HepG2 (cell line): ENCODE measurements at regions not wholly inside any gene's neighbourhood (a gene's known extent, or its start where the extent isn't known, plus 50 kb on each side); places are given as distances from the start of the nearest gene placed in this dataset.

ENCODE experiments used
- ATAC-seq: fragments of 200-7000 bp; cut with Tn5 transposase; 3 replicates; pipeline ENCODE4 v1.9.1; 2020; ENCODE audit warnings: mild to moderate bottlenecking, moderate library complexity
- BruUV-seq: library from RNA; stranded (reverse); fragments of 400-500 nt; replicated peaks from 2 replicates; lab custom pipeline; 2021; lab: Mats Ljungman, UMichigan
- CTCF ChIA-PET: fragments of 300-600 bp; formaldehyde crosslinking; extraction: SDS; loops from one replicate; lab custom pipeline; 2021; ENCODE audit warnings: low total read pairs, inconsistent platforms, low intra/inter-chr PET ratio; lab: Yijun Ruan, JAX
- POLR2A ChIA-PET: fragments of 350-600 bp; sonication (Branson Sonifier 250); formaldehyde crosslinking; loops from one replicate; lab custom pipeline; 2020; ENCODE audit warnings: antibody characterized with exemption, inconsistent platforms; lab: Yijun Ruan, JAX
- DNase-seq: peaks from one replicate; pipeline ENCODE4 v3.0.0-alpha.2; 2015; ENCODE audit warnings: low spot score
- FAIRE-seq: peaks from 3 replicates; lab custom pipeline; 2011; peaks lifted over from hg19 to GRCh38; lab: Jason Lieb, UNC
- H2AFZ ChIP-seq: one replicate; pipeline ENCODE4 v1.6.1; 2011; ENCODE audit warnings: low read length, inconsistent platforms
- H3K27ac ChIP-seq: fragments of 300-600 bp; 3 replicates; pipeline ENCODE4 v1.8.0; 2011; ENCODE audit warnings: mixed run types, mild to moderate bottlenecking, mixed read lengths, low read length, inconsistent platforms; ENCODE audit not compliant: insufficient read depth; ENCODE audit errors: extremely low read length
- H3K27me3 ChIP-seq, 2 experiments: fragments of 200-600 bp in 1 of 2; 2 replicates in 1 of 2; 3 replicates in 1 of 2; pipeline versions ENCODE4 v1.6.0 to v1.8.0; 2011; ENCODE audit warnings: low read length in 2 of 2, mild to moderate bottlenecking in 2 of 2, moderate library complexity in 2 of 2, inconsistent platforms in 1 of 2; ENCODE audit not compliant: insufficient read depth in 2 of 2, control insufficient read depth in 1 of 2
- H3K36me3 ChIP-seq, 2 experiments: fragments of 200-600 bp in 1 of 2; replicated peaks in 1 of 2; 2 replicates in 1 of 2; 3 replicates in 1 of 2; pipeline versions ENCODE4 v1.5.1 to v1.8.0; 2011; ENCODE audit warnings: low read length in 2 of 2, inconsistent platforms in 1 of 2; ENCODE audit not compliant: insufficient read depth in 2 of 2, control insufficient read depth in 1 of 2
- H3K4me1 ChIP-seq: 2 replicates; pipeline ENCODE4 v1.5.1; 2012; ENCODE audit warnings: low read length, inconsistent platforms; ENCODE audit not compliant: insufficient read depth
- H3K4me2 ChIP-seq: 2 replicates; pipeline ENCODE4 v1.6.0; 2011; ENCODE audit warnings: low read depth, low read length, inconsistent platforms
- H3K4me3 ChIP-seq, 3 experiments: fragments of 200-600 bp in 1 of 3; sonication (generic), shearing (Covaris generic) in 1 of 3; replicated peaks in 1 of 3; 2 replicates each; pipeline ENCODE4 v1.5.1; 2011 to 2016; ENCODE audit warnings: low read length in 3 of 3, inconsistent platforms in 2 of 3, low read depth in 2 of 3, mild to moderate bottlenecking in 2 of 3, control low read depth in 1 of 3, mixed read lengths in 1 of 3; ENCODE audit not compliant: insufficient read depth in 1 of 3
- H3K79me2 ChIP-seq: one replicate; pipeline ENCODE4 v1.6.1; 2011; ENCODE audit warnings: low read length, inconsistent platforms; ENCODE audit not compliant: insufficient read depth
- H3K9ac ChIP-seq: 2 replicates; pipeline ENCODE4 v1.6.0; 2011; ENCODE audit warnings: mild to moderate bottlenecking, low read depth, low read length, inconsistent platforms; ENCODE audit not compliant: insufficient read depth
- H3K9me3 ChIP-seq: 2 replicates; pipeline ENCODE4 v1.5.1; 2012; ENCODE audit warnings: mild to moderate bottlenecking, low read length
- H4K20me1 ChIP-seq: 2 replicates; pipeline ENCODE4 v1.6.0; 2011; ENCODE audit warnings: inconsistent platforms, mild to moderate bottlenecking, low read length, moderate library complexity; ENCODE audit not compliant: insufficient read depth
- ARID5B ChIP-seq: IDR thresholded peaks from 2 replicates; pipeline ENCODE4 v1.4.0; 2020; ENCODE audit warnings: mild to moderate bottlenecking, missing genetic modification reagents
- HIVEP1 ChIP-seq: sonication (generic); formaldehyde crosslinking; IDR thresholded peaks from 2 replicates; pipeline ENCODE4 v1.4.0; 2020; ENCODE audit warnings: mild to moderate bottlenecking, missing genetic modification reagents
- MED13 ChIP-seq: sonication (generic); formaldehyde crosslinking; IDR thresholded peaks from 2 replicates; pipeline ENCODE4 v1.5.0; 2020; ENCODE audit warnings: missing genetic modification reagents
- RAD51 ChIP-seq: fragments of 450-650 bp; IDR thresholded peaks from 2 replicates; pipeline ENCODE4 v1.6.1; 2016; ENCODE audit warnings: borderline replicate concordance
- SRSF4 ChIP-seq: fragments of 200-400 bp; formaldehyde crosslinking; IDR thresholded peaks from one replicate; pipeline ENCODE4 v1.6.1; 2018; ENCODE audit warnings: mild to moderate bottlenecking, low read depth, low read length, moderate library complexity; ENCODE audit not compliant: poor library complexity, severe bottlenecking
- ZNF143 ChIP-seq: sonication (generic); formaldehyde crosslinking; IDR thresholded peaks from 2 replicates; pipeline ENCODE4 v1.4.0; 2020; ENCODE audit warnings: missing genetic modification reagents
- ZNF543 ChIP-seq: sonication (generic); formaldehyde crosslinking; IDR thresholded peaks from 2 replicates; pipeline ENCODE4 v1.4.0; 2020; ENCODE audit warnings: mild to moderate bottlenecking, missing genetic modification reagents
- ZNF670 ChIP-seq: sonication (generic); formaldehyde crosslinking; IDR thresholded peaks from 2 replicates; pipeline ENCODE4 v1.8.0; 2022; ENCODE audit warnings: mild to moderate bottlenecking, missing genetic modification reagents, borderline replicate concordance
- ZNF678 ChIP-seq: sonication (generic); formaldehyde crosslinking; IDR thresholded peaks from 2 replicates; pipeline ENCODE4 v1.4.0; 2020; ENCODE audit warnings: mild to moderate bottlenecking, missing genetic modification reagents
- ZNF724P ChIP-seq: sonication (generic); formaldehyde crosslinking; IDR thresholded peaks from 2 replicates; pipeline ENCODE4 v1.8.0; 2022; ENCODE audit warnings: missing genetic modification reagents, borderline replicate concordance
- WGBS: methylation state at CpG from one replicate; pipeline ENCODE4 v1.1.6; 2017; ENCODE audit warnings: low lambda C conversion rate; 5-methylcytosine and 5-hydroxymethylcytosine counted together
- in situ Hi-C: cut with HindIII; loops from 2 replicates; pipeline ENCODE4 v1.10.0; 2017; ENCODE audit warnings: low pct_unique_long_range_greater_than_20kb; ENCODE audit not compliant: extremely low pct_ligation_motif_present
- intact Hi-C: fragments of 100-400 bp; cut with micrococcal nuclease; formaldehyde crosslinking; loops from one replicate; pipeline ENCODE4 v1.10.0; 2022; ENCODE audit not compliant: unreplicated experiment
- TF ChIP-seq, protein P1 (sequence below): sonication (generic); formaldehyde crosslinking; IDR thresholded peaks from 2 replicates; pipeline ENCODE4 v1.5.0; 2020; ENCODE audit warnings: mild to moderate bottlenecking, missing genetic modification reagents
- TF ChIP-seq, protein P2 (sequence below): sonication (generic); formaldehyde crosslinking; IDR thresholded peaks from 2 replicates; pipeline ENCODE4 v1.4.0; 2020; ENCODE audit warnings: missing genetic modification reagents, borderline replicate concordance
- TF ChIP-seq, protein P3 (sequence below): sonication (generic); formaldehyde crosslinking; IDR thresholded peaks from 2 replicates; pipeline ENCODE4 v1.4.0; 2020; ENCODE audit warnings: mild to moderate bottlenecking, missing genetic modification reagents

GRCh38 chr19:27745978-27746542 lies 1466.9 kb downstream of the UQCRFS1 start:
- Histone ChIP-seq H3K4me3 (no peak overlapping the region), H3K9ac (no peak overlapping the region), H3K27ac (no peak overlapping the region), H3K9me3 (peaks cover 59% of the 10 kb centered on the region), H3K36me3 (no peaks in the 10 kb centered on the region), H3K4me2 (no peak overlapping the region), H4K20me1 (no peaks in the 10 kb centered on the region), H2AFZ (no peak overlapping the region), H3K79me2 (no peaks in the 10 kb centered on the region), H3K27me3 (no peaks in the 10 kb centered on the region), H3K4me1 (no peaks in the 10 kb centered on the region)
- WGBS = 86% methylated on average over 11 of the region's 11 CpGs
- TF ChIP-seq, protein P1, sequence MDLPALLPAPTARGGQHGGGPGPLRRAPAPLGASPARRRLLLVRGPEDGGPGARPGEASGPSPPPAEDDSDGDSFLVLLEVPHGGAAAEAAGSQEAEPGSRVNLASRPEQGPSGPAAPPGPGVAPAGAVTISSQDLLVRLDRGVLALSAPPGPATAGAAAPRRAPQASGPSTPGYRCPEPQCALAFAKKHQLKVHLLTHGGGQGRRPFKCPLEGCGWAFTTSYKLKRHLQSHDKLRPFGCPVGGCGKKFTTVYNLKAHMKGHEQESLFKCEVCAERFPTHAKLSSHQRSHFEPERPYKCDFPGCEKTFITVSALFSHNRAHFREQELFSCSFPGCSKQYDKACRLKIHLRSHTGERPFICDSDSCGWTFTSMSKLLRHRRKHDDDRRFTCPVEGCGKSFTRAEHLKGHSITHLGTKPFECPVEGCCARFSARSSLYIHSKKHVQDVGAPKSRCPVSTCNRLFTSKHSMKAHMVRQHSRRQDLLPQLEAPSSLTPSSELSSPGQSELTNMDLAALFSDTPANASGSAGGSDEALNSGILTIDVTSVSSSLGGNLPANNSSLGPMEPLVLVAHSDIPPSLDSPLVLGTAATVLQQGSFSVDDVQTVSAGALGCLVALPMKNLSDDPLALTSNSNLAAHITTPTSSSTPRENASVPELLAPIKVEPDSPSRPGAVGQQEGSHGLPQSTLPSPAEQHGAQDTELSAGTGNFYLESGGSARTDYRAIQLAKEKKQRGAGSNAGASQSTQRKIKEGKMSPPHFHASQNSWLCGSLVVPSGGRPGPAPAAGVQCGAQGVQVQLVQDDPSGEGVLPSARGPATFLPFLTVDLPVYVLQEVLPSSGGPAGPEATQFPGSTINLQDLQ (CRISPR knock-in tag) = no peak
- TF ChIP-seq, protein P2, sequence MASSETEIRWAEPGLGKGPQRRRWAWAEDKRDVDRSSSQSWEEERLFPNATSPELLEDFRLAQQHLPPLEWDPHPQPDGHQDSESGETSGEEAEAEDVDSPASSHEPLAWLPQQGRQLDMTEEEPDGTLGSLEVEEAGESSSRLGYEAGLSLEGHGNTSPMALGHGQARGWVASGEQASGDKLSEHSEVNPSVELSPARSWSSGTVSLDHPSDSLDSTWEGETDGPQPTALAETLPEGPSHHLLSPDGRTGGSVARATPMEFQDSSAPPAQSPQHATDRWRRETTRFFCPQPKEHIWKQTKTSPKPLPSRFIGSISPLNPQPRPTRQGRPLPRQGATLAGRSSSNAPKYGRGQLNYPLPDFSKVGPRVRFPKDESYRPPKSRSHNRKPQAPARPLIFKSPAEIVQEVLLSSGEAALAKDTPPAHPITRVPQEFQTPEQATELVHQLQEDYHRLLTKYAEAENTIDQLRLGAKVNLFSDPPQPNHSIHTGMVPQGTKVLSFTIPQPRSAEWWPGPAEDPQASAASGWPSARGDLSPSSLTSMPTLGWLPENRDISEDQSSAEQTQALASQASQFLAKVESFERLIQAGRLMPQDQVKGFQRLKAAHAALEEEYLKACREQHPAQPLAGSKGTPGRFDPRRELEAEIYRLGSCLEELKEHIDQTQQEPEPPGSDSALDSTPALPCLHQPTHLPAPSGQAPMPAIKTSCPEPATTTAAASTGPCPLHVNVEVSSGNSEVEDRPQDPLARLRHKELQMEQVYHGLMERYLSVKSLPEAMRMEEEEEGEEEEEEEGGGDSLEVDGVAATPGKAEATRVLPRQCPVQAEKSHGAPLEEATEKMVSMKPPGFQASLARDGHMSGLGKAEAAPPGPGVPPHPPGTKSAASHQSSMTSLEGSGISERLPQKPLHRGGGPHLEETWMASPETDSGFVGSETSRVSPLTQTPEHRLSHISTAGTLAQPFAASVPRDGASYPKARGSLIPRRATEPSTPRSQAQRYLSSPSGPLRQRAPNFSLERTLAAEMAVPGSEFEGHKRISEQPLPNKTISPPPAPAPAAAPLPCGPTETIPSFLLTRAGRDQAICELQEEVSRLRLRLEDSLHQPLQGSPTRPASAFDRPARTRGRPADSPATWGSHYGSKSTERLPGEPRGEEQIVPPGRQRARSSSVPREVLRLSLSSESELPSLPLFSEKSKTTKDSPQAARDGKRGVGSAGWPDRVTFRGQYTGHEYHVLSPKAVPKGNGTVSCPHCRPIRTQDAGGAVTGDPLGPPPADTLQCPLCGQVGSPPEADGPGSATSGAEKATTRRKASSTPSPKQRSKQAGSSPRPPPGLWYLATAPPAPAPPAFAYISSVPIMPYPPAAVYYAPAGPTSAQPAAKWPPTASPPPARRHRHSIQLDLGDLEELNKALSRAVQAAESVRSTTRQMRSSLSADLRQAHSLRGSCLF (CRISPR knock-in tag) = no peak
- TF ChIP-seq ZNF670 = no peak
- no peak for TF ChIP-seq ARID5B (CRISPR knock-in tag)
- TF ChIP-seq ZNF543 (CRISPR knock-in tag) = no peak
- TF ChIP-seq MED13 = no peak
- TF ChIP-seq ZNF678 = no peak
- no peak for TF ChIP-seq ZNF143 (CRISPR knock-in tag)
- no peak for TF ChIP-seq ZNF724P (CRISPR knock-in tag)
- no peak for TF ChIP-seq SRSF4
- TF ChIP-seq HIVEP1 (CRISPR knock-in tag) = no peak
- no peak for TF ChIP-seq RAD51
- TF ChIP-seq, protein P3, sequence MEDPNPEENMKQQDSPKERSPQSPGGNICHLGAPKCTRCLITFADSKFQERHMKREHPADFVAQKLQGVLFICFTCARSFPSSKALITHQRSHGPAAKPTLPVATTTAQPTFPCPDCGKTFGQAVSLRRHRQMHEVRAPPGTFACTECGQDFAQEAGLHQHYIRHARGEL (CRISPR knock-in tag) = no peak
- intact Hi-C loops = no loop called here
- in situ Hi-C loops = no loop called here
- CTCF ChIA-PET = no interaction called here
- POLR2A ChIA-PET = no interaction called here
- no peak for ATAC-seq
- BruUV-seq = no TSS peak
- no peak for FAIRE-seq
- no peak for DNase-seq
